Thyroid gland (tissue), 4 donors: ENCODE measurements at regions not wholly inside any gene's neighbourhood (a gene's known extent, or its start where the extent isn't known, plus 50 kb on each side); places are given as distances from the start of the nearest gene placed in this dataset.

Experiments used
- POLR2A ChIP-seq, 2 donors: fragments of 450-650 bp; IDR thresholded peaks; one replicate each; pipeline ENCODE4 v1.6.1; 2017; ENCODE audit warnings: antibody characterized with exemption in 2 of 2, mild to moderate bottlenecking in 2 of 2, moderate library complexity in 1 of 2
- TF ChIP-seq, protein P1 (sequence below), 6 experiments: fragments of 200-600 bp in 3 of 6; fragments of 450-650 bp in 3 of 6; sonication (generic) in 3 of 6; IDR thresholded peaks; one replicate each; pipeline ENCODE4 v1.5.1; 2016 to 2019; ENCODE audit warnings: antibody characterized with exemption in 6 of 6, mild to moderate bottlenecking in 2 of 6, inconsistent platforms in 1 of 6, moderate library complexity in 1 of 6

DNA sequence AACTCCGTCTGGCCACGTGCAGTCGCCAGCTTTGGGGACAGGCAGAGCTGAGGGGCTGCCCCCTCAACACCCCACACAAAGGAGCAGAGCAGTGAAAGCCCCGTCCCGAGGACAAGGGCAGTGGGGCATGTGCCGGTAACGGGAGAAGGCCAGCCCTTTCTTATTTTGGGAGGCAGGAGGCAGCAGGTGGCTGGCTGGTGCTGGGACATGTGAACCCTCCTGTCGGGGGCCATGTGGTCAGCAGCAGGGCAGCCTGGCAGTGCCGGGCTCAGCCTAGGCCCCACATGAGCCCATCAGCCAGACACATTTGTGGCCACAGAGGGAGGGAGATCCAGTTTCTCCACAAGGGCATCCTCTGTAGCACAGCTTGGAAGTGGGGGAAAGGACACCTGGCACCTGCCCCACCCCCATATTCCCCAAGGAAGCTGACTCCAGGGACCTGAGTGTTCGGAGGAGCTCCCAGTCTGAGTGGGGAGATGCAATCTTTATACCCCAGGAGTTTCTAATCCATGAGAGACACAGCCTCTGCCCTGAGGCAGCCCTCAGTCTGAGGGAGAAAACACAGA lies 137.6 kb downstream of the MRPL14 start:
- TF ChIP-seq, protein P1, sequence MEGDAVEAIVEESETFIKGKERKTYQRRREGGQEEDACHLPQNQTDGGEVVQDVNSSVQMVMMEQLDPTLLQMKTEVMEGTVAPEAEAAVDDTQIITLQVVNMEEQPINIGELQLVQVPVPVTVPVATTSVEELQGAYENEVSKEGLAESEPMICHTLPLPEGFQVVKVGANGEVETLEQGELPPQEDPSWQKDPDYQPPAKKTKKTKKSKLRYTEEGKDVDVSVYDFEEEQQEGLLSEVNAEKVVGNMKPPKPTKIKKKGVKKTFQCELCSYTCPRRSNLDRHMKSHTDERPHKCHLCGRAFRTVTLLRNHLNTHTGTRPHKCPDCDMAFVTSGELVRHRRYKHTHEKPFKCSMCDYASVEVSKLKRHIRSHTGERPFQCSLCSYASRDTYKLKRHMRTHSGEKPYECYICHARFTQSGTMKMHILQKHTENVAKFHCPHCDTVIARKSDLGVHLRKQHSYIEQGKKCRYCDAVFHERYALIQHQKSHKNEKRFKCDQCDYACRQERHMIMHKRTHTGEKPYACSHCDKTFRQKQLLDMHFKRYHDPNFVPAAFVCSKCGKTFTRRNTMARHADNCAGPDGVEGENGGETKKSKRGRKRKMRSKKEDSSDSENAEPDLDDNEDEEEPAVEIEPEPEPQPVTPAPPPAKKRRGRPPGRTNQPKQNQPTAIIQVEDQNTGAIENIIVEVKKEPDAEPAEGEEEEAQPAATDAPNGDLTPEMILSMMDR (IDR thresholded peaks at IDR 0.05), result no peak
- no peak for TF ChIP-seq POLR2A (IDR thresholded peaks at IDR 0.05)
